22Rv1 (cell line): ENCODE measurements at regions not wholly inside any gene's neighbourhood (a gene's known extent, or its start where the extent isn't known, plus 50 kb on each side); places are given as distances from the start of the nearest gene placed in this dataset.

ENCODE experiments used
- ZFX ChIP-seq: fragments of 450-650 bp; IDR thresholded peaks from 2 replicates; pipeline ENCODE4 v1.6.1; 2017; ENCODE audit warnings: antibody characterized with exemption, borderline replicate concordance
- TF ChIP-seq, protein P1 (sequence below): fragments of 450-650 bp; IDR thresholded peaks from 2 replicates; pipeline ENCODE4 v1.5.1; 2017; ENCODE audit warnings: mild to moderate bottlenecking

DNA sequence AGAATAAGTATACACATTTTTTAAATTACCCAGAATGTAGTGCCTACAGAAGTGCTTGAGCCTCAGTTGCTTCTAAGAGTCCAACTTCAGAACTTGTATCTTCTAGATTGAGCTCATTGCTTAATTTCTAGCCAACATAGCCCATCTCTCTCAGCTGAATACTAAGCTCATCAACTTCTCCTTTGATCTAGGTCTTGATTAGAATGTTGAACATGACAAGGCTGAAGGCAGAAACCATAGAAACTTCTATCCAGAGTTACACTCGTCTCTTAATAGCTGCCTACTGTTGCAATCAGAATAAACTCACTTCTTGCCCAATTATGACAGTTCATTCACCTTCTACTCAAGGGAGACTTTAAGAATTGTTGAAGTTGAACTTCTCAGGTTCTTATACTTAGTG is 327.3 kb upstream of the THBS1 start:
- TF ChIP-seq, protein P1, sequence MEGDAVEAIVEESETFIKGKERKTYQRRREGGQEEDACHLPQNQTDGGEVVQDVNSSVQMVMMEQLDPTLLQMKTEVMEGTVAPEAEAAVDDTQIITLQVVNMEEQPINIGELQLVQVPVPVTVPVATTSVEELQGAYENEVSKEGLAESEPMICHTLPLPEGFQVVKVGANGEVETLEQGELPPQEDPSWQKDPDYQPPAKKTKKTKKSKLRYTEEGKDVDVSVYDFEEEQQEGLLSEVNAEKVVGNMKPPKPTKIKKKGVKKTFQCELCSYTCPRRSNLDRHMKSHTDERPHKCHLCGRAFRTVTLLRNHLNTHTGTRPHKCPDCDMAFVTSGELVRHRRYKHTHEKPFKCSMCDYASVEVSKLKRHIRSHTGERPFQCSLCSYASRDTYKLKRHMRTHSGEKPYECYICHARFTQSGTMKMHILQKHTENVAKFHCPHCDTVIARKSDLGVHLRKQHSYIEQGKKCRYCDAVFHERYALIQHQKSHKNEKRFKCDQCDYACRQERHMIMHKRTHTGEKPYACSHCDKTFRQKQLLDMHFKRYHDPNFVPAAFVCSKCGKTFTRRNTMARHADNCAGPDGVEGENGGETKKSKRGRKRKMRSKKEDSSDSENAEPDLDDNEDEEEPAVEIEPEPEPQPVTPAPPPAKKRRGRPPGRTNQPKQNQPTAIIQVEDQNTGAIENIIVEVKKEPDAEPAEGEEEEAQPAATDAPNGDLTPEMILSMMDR: no peak
- no peak for TF ChIP-seq ZFX
